ENCODE measurements at regions not wholly inside any gene's neighbourhood (a gene's known extent, or its start where the extent isn't known, plus 50 kb on each side); places are given as distances from the start of the nearest gene placed in this dataset.

DNA sequence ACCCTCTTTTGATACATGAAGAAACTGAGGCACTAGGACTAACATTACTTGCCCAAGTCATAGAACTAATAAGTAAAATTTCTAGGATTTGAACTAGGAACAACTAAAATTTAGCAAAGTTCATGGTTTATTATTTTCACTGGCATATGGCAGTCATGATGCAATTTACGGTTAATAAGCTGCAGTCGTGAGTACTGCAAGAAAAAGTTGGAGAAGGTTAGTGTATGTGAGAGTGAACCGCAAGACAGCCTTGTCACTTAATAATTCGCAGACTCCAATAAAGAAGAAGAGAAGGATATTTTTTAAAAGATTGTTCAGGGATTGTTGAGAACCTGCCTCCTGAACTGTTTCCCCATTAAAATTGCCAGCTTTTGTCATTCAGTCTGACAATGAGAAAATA lies 663.4 kb upstream of the TENM4 start:
- no peak for TF ChIP-seq BHLHE40 (IDR thresholded peaks at IDR 0.05; ENCODE audit: borderline replicate concordance)
- TF ChIP-seq FOXM1 (IDR thresholded peaks at IDR 0.05; ENCODE audit: borderline replicate concordance), result no peak
- TF ChIP-seq SUZ12 (IDR thresholded peaks at IDR 0.05), result no peak
- no peak for TF ChIP-seq SP1 (IDR thresholded peaks at IDR 0.05)
- no peak for TF ChIP-seq LEF1 (IDR thresholded peaks at IDR 0.05; ENCODE audit: borderline replicate concordance)
- no peak for TF ChIP-seq NFRKB (IDR thresholded peaks at IDR 0.05)
- TF ChIP-seq ZNF384 (IDR thresholded peaks at IDR 0.05), result no peak
- TF ChIP-seq FOXA1 (IDR thresholded peaks at IDR 0.05), result no peak
- TF ChIP-seq HDGF (IDR thresholded peaks at IDR 0.05; ENCODE audit: borderline replicate concordance), result no peak
- no peak for TF ChIP-seq ARNT (IDR thresholded peaks at IDR 0.05)
